Nephron (organoid): ENCODE measurements at regions not wholly inside any gene's neighbourhood (a gene's known extent, or its start where the extent isn't known, plus 50 kb on each side); places are given as distances from the start of the nearest gene placed in this dataset.

ENCODE experiments used
- H3K27ac Mint-ChIP-seq, 3 experiments: 2 replicates each; pipeline ENCODE4 v1.8.0; 2020; ENCODE audit warnings: mixed read lengths in 3 of 3, mild to moderate bottlenecking in 2 of 3, moderate library complexity in 1 of 3
- H3K27me3 Mint-ChIP-seq: 2 replicates; pipeline ENCODE4 v1.8.0; 2021; ENCODE audit warnings: low read depth, mild to moderate bottlenecking, moderate library complexity, mixed read lengths
- H3K36me3 Mint-ChIP-seq: 2 replicates; pipeline ENCODE4 v1.8.0; 2020; ENCODE audit warnings: low read depth, mixed read lengths
- H3K4me1 Mint-ChIP-seq: 2 replicates; pipeline ENCODE4 v1.8.0; 2020; ENCODE audit warnings: mixed read lengths
- H3K4me3 Mint-ChIP-seq, 3 experiments: 2 replicates each; pipeline ENCODE4 v1.8.0; 2020; ENCODE audit warnings: mild to moderate bottlenecking in 3 of 3, mixed read lengths in 3 of 3, moderate library complexity in 2 of 3
- H3K9me3 Mint-ChIP-seq: 2 replicates; pipeline ENCODE4 v1.8.0; 2020; ENCODE audit warnings: mixed read lengths
- TF ChIP-seq, protein P1 (sequence below), 3 experiments: fragments of 200-600 bp; sonication (generic); IDR thresholded peaks; one replicate each; pipeline ENCODE4 v1.5.0; 2021; ENCODE audit warnings: antibody characterized with exemption in 3 of 3; ENCODE audit not compliant: unreplicated experiment in 3 of 3

DNA sequence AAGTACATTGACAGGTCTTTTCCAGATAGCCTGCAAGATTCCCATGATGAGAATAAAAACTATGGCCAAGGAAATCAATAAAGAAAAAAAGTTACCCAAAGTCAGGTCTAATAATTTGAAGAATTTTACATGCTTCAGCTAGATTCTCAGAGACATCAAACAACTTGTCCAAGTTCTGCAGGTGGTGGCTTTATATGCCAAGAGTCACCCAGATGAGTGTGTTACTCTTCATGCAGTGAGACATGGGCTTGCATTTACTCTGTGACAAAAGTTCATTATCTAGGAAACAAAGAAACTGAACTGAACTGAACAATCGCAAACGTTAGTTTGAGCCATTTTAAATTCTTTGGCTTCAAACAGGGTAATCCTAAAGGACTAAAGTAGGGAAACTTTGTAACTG, 548.5 kb upstream of the SYT4 start:
- H3K27ac Mint-ChIP-seq, result no peak overlapping the region
- H3K27me3 Mint-ChIP-seq, result no peaks in the 10 kb centered on the region
- TF ChIP-seq, protein P1, sequence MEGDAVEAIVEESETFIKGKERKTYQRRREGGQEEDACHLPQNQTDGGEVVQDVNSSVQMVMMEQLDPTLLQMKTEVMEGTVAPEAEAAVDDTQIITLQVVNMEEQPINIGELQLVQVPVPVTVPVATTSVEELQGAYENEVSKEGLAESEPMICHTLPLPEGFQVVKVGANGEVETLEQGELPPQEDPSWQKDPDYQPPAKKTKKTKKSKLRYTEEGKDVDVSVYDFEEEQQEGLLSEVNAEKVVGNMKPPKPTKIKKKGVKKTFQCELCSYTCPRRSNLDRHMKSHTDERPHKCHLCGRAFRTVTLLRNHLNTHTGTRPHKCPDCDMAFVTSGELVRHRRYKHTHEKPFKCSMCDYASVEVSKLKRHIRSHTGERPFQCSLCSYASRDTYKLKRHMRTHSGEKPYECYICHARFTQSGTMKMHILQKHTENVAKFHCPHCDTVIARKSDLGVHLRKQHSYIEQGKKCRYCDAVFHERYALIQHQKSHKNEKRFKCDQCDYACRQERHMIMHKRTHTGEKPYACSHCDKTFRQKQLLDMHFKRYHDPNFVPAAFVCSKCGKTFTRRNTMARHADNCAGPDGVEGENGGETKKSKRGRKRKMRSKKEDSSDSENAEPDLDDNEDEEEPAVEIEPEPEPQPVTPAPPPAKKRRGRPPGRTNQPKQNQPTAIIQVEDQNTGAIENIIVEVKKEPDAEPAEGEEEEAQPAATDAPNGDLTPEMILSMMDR (IDR thresholded peaks at IDR 0.05; ENCODE audit: unreplicated experiment in 3 of 3), result no peak
- H3K4me3 Mint-ChIP-seq, result no peak overlapping the region
- H3K36me3 Mint-ChIP-seq, result no peaks in the 10 kb centered on the region
- no peaks in the 10 kb centered on the region for H3K9me3 Mint-ChIP-seq
- H3K4me1 Mint-ChIP-seq, result no peaks in the 10 kb centered on the region

DNA sequence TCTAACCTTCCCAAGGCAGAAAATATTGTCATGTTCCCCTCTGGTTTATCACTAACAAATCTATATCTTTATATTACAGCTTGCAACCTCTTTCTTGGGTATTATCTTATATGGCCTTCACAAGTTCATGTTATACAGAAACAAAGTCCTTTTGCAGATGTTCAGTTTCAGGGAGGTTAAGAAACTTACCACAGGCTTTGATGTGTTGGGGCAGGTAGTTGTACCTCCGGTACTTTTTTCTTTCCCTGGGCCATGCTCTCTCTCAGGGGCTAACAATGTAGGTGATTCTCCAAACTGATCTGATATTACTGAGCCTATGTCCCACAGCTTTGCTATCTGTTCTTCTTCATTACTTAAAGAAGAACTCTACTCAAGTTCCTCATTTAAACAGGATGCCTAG, 548.9 kb upstream of the SYT4 start:
- no peak overlapping the region for H3K4me3 Mint-ChIP-seq
- no peaks in the 10 kb centered on the region for H3K9me3 Mint-ChIP-seq
- no peaks in the 10 kb centered on the region for H3K27me3 Mint-ChIP-seq
- TF ChIP-seq, protein P1 (IDR thresholded peaks at IDR 0.05; ENCODE audit: unreplicated experiment in 3 of 3), result no peak
- no peaks in the 10 kb centered on the region for H3K4me1 Mint-ChIP-seq
- no peak overlapping the region for H3K27ac Mint-ChIP-seq
- no peaks in the 10 kb centered on the region for H3K36me3 Mint-ChIP-seq

DNA sequence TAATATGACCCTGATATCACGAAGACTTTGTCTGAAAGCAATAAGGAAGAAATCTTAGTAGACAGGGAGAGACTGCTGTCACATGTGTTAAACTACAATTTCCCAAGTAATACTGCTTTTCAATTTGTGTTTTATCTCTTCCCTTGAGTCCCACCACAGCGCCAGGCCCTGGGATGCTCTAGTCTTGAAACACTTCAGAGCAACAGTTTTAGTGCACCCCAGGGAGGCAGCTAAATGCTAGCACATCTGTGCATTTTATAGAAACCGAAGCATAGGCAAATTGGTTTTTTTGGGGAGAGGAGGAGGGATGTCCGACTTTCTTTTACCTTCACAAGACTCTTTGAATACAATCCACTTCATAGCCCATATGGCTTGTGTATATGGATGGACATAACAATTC, 550.0 kb upstream of the SYT4 start:
- H3K4me3 Mint-ChIP-seq, result no peak overlapping the region
- no peaks in the 10 kb centered on the region for H3K36me3 Mint-ChIP-seq
- H3K27me3 Mint-ChIP-seq, result no peaks in the 10 kb centered on the region
- H3K27ac Mint-ChIP-seq, result no peak overlapping the region
- H3K4me1 Mint-ChIP-seq, result no peaks in the 10 kb centered on the region
- TF ChIP-seq, protein P1 (IDR thresholded peaks at IDR 0.05; ENCODE audit: unreplicated experiment in 3 of 3), result no peak
- no peaks in the 10 kb centered on the region for H3K9me3 Mint-ChIP-seq

DNA sequence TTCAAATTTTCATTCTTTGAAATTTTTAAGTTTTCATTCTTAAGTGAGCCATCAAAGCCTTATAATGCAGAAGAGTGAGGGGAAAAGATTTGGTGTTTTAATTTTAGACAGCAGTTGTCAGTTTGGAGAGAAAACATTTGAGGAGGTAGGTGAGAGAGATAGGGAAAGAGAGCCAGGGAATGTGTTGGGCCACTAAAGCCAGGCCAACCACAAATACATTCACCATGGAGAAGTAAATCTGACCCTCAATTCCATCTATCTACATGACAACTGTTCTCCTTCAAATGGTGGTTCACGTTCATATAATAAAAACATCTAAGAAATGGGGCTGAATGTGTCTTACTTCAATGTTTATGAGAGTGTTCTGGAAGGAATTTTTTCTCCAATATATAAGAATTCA, 553.0 kb upstream of the SYT4 start:
- TF ChIP-seq, protein P1 (IDR thresholded peaks at IDR 0.05; ENCODE audit: unreplicated experiment in 3 of 3), result no peak
- Mint-ChIP-seq H3K27me3 (no peaks in the 10 kb centered on the region), H3K4me1 (no peaks in the 10 kb centered on the region), H3K36me3 (no peaks in the 10 kb centered on the region), H3K27ac (no peak overlapping the region), H3K9me3 (no peaks in the 10 kb centered on the region), H3K4me3 (no peak overlapping the region)

DNA sequence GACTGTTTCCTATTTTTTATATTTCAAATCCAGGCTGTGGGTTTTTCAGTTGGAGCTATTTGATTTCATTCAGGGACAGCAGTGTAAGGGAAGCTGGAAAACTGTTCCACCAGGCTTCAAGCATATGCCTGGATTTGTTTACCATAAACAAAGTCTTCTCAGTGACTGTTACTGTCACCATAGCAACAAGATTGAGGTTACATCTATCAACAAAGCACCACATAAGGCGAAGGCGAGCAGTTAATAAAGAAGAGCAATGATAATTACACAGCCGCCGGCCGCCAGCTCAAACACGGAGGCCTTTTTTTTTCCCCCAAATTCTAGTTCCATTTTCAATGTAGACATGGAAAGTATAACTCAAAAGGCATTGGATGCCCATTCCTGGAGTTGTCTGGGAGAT, 553.7 kb upstream of the SYT4 start:
- TF ChIP-seq, protein P1 (IDR thresholded peaks at IDR 0.05; ENCODE audit: unreplicated experiment in 3 of 3), result no peak
- no peaks in the 10 kb centered on the region for H3K36me3 Mint-ChIP-seq
- no peaks in the 10 kb centered on the region for H3K9me3 Mint-ChIP-seq

DNA sequence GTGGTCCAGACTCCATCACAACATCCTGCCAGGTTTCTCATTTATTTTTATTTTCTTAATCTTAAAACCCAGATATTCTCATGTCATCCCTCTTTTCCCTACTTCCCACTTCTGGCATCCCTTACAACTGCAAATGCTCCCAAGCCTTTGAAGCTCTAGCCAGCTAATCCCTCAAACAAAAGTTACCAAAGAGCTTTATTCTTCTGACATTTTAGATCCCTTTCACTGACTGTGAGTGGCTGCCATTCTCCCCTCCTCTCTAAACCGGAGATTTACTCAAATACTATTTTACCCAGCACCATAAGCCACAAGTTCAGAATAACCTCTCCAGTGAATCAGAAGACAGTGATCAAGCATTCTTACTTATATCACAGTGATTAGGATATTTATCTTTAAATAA, 569.0 kb upstream of the SYT4 start:
- H3K9me3 Mint-ChIP-seq, result no peaks in the 10 kb centered on the region
- no peaks in the 10 kb centered on the region for H3K27me3 Mint-ChIP-seq
- peak overlapping the region; percentile 99 for H3K27ac Mint-ChIP-seq
- H3K4me3 Mint-ChIP-seq, result no peak overlapping the region
- peaks cover under 1% of the 10 kb centered on the region for H3K36me3 Mint-ChIP-seq
- H3K4me1 Mint-ChIP-seq, result peaks cover 32% of the 10 kb centered on the region
- TF ChIP-seq, protein P1 (IDR thresholded peaks at IDR 0.05; ENCODE audit: unreplicated experiment in 3 of 3), result no peak

More for the DNA sequence above, 553.7 kb upstream of the SYT4 start:
- no peak overlapping the region for H3K4me3 Mint-ChIP-seq
- no peaks in the 10 kb centered on the region for H3K27me3 Mint-ChIP-seq
- no peak overlapping the region for H3K27ac Mint-ChIP-seq
- H3K4me1 Mint-ChIP-seq, result no peaks in the 10 kb centered on the region
